Daoy (cell line): ENCODE measurements at regions not wholly inside any gene's neighbourhood (a gene's known extent, or its start where the extent isn't known, plus 50 kb on each side); places are given as distances from the start of the nearest gene placed in this dataset.
"Not testable (repeated sequence)": the region's sequence is repeated elsewhere in the genome, so short reads cannot be mapped to it uniquely, and the experiment has no call there.

ENCODE experiments used
- DNase-seq: peaks from one replicate; pipeline ENCODE4 v3.0.0-alpha.2; 2015; ENCODE audit warnings: low read depth

DNA sequence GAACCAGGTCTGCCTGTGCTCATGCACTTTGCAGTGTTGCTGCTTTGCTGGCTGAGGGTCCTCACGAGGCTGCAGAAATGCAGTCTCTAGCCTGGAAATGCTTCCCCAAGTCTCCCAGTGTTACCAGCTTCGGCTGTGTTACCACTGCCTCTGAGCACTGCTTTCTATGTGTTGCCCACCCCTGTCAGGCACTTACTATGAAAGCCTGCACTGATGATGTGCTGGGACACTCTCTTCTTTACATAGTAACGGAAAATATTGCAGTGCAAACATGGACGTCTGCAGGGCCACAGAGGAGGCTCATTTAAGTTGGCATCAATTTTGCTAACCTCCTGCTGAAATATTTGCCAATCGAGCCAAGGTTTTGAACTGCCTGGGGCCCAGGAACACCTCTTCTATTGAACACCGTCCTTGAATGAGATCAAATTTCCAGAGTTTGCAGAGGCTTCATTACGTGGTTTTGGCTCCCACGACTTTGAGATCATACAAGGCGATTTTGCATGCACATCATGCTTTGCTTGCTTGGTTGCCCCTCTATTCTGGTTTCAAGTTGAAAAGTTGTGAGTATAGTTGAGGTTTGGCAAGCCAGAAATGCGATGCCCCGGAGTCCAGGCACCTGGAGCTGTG, 404.7 kb upstream of the PODXL start:
- DNase-seq = no peak

- no peak for DNase-seq
These were observed 402.8 kb upstream of the PODXL start for GRCh38 chr7:131959106-131959812.

GRCh38 chr7:131957338-131958020, 401.1 kb upstream of the PODXL start:
- DNase-seq = peak; percentile 80

DNA sequence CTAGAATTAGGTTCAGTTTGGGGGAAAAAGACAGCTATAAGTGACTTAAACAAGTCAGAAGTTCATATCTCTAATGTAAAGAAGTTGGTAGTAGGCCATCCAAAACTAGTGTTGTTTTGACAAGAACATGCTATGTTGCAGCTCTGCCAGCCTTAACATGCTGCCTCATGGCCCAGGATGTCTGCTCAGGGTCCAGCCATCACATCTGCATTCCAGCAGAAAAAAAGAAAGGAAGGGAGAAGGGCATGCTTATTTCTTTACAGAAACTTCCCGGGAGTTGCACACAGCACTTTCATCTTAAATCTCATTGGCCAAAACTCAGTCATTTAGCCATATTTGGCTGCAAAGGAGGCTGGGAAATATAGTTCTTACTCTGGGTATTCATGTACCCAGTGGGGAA, 400.4 kb upstream of the PODXL start:
- DNase-seq = no peak

GRCh38 chr7:131955679-131956078, 399.3 kb upstream of the PODXL start:
- no peak for DNase-seq

DNA sequence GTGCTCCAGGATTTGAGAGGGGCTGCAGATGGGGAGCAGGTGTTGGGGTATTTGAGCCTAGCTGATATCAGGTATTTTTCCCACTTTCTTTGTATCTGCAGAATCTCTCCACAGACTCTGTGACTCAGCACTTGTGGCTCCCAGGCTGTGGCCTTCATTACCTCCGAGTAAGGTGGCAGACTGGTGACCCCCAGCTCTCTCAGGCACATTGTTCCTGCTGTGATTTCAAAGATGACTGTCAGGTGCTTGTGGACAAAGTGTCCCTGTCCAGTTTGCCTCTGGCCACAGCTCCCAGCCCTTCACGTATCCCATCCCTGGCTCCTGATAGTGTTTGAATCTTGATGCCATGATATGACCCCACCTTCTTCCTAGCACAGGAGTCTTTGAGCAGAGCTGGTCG, 396.8 kb upstream of the PODXL start:
- DNase-seq = no peak

DNA sequence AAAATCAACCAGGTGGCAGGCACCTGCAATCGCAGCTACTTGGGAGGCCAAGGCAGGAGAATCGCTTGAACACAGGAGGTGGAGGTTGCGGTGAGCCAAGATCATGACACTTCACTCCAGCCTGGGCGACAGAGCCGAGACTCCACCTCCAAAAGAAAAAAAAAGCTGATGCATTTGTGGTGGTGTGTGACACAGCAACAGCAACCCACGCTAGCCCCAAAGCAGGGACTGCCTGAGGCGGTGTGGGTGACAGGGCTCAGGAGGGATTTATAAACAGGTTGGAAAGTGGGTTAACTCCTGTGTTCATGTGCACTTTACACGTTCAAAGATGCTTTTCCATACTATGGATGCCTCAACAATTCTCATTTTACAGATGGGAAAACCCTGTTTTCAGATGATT, 395.9 kb upstream of the PODXL start:
- DNase-seq = no peak

GRCh38 chr7:131950758-131951157, 394.3 kb upstream of the PODXL start:
- DNase-seq = no peak

- DNase-seq = no peak
These were observed 393.2 kb upstream of the PODXL start for GRCh38 chr7:131949659-131950058.

DNA sequence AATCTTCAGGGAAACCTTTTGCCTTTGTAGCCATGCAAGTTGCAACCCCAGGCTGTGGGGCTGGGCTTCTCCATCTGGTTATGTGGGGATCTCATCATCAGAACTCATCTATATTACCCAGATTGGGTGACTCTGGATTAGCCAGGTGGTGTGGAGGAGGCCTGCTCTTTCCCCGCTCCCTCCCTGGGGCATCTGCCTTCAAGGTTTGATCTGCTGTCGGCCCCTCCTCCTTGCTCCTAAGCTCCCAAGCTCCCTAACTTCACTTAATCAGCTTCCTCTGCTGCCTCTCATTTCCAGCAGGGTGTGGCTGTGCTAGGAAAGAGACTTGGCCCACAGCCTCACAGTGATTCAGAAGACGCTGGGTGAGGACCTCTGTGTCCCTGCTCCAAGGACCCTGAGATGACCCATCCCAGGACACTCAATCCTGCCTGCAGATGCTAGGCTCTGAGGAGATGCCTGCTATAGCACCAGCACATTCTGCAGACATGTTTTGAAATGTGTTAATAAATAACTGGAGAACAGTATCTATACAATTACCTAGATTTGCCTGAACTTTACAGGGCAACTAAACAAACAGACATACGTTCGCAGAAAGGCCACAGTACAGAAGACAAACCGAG, 392.1 kb upstream of the PODXL start:
- peak; percentile 65 for DNase-seq

DNA sequence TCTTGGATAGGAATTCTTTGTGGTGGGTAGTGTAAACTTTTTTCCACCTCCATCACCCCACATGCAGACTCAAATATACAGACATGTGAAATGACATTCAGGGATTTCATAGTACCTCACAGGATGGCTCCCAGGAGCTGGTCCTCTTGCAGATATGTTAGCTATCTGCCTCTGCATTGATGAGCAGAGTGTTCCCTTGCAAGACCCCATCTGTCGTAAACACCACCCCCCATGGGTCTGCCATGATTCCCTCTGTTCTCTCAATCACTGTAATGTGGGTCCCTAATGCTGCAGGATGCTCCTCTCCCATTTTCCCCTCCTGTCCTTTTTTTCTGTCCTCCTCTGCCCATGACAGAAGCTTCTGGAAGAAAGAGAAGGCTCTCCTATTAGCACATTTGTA, 391.2 kb upstream of the PODXL start:
- no peak for DNase-seq

DNA sequence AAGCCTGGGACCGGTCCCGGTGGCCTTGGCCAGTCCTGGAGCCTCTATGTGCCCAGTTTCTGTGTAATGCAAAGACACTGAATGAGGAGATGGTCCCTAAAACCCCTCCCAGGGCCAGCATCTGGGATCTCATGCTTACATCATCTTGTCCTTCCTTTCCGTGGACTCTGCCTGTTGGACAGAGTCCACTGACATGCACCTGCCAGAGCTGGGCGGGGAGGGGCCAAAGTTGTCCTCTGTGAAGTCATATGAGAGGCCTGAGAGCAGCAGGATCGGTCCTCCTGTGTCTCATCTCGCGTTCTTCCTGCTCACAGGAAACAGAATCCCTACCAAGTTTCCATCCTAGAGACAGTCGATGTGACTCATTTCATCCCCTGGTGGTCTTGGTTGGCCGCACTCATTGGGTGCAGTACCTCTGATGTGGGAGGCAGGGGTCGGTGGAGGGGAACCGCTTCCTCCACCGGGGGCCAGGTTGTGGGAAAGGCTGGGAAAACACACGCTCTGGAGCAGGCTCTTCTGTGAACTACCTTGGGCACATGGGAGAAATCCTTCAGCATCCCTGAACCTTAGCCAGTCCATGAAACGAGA, 389.6 kb upstream of the PODXL start:
- DNase-seq = peak; percentile 49

DNA sequence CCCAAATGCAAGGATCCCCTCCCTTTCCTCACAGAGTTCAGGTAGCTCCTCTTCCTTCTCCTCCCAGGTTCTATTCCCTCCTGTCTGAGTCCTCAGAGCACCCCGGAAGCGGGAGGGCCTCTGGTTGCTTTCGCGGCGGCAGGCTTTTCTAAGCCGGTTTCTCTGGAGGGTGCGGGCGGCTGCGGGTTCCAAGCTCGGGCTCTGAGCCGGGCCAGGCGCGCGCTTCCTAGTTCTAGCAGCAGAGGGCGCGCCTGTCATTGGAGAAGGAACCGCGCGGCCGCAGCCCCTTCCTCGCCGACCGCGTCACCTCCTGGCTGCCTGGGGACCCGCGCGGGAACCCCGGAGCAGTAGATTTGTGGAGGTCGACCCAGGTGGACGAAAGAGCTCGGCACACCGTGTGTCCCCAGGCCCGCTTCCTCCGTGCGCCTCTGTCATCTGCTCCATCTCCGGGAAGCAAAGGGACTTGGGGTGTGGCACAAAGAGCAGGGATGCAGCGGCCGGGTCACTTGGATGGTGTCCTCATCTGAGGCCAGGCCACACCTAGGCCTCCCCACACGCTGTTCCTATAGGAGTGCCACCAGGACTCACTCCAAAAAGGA, 389.0 kb upstream of the PODXL start:
- peak; percentile 83 for DNase-seq

GRCh38 chr7:131944556-131945069, 388.2 kb upstream of the PODXL start:
- DNase-seq = no peak

DNA sequence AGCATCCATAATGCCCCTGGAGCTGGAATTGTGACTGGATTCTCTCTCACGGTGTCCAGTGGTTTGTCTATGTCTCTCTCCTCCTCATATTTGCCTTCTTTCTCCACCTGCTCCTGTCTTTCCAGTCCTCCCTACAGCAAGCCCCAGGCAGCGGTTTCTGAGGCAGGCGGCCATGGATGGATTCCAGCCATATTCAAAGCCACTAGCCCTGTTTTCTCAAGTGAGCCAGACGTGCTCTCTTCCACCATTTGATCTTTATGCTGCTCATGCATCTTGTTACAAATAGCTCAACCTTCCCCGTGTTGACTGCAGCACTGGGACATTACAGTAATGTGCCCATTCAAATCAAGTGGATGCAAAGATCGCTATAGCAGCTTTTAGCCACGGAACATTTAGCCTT, 387.2 kb upstream of the PODXL start:
- DNase-seq = no peak

- no peak for DNase-seq
These were observed 386.8 kb upstream of the PODXL start for GRCh38 chr7:131943211-131943610.

- no peak for DNase-seq
These were observed 386.1 kb upstream of the PODXL start for GRCh38 chr7:131942287-131943150.

- DNase-seq = no peak
These were observed 384.9 kb upstream of the PODXL start for GRCh38 chr7:131941291-131941690.

- no peak for DNase-seq
These were observed 384.3 kb upstream of the PODXL start for GRCh38 chr7:131940621-131941165.

- DNase-seq = not testable (repeated sequence)
These were observed 382.4 kb upstream of the PODXL start for GRCh38 chr7:131938788-131939187.
